Stimulated activated CD4-positive, alpha-beta T cell treated with anti-CD3 and anti-CD28 coated beads, Interleukin-4, amount 100 ng/mL, for 48 hours (primary cell): ENCODE measurements at regions not wholly inside any gene's neighbourhood (a gene's known extent, or its start where the extent isn't known, plus 50 kb on each side); places are given as distances from the start of the nearest gene placed in this dataset.

ENCODE experiments used
- DNase-seq, 2 donors: peaks; one replicate each; pipeline ENCODE4 v3.0.0-alpha.2; 2020; ENCODE audit warnings: low read depth in 2 of 2

- DNase-seq, result no peak
Measured at GRCh38 chr2:42856106-42856860, 63.9 kb upstream of the HAAO start.

GRCh38 chr2:42855221-42855970 lies 63.0 kb upstream of the HAAO start:
- DNase-seq, result no peak

- no peak for DNase-seq
Measured at GRCh38 chr2:42854207-42854818, 61.9 kb upstream of the HAAO start.

- DNase-seq, result no peak
Measured at GRCh38 chr2:42853549-42854206, 61.3 kb upstream of the HAAO start.

- no peak for DNase-seq
Measured at GRCh38 chr2:42852798-42853197, 60.4 kb upstream of the HAAO start.

DNA sequence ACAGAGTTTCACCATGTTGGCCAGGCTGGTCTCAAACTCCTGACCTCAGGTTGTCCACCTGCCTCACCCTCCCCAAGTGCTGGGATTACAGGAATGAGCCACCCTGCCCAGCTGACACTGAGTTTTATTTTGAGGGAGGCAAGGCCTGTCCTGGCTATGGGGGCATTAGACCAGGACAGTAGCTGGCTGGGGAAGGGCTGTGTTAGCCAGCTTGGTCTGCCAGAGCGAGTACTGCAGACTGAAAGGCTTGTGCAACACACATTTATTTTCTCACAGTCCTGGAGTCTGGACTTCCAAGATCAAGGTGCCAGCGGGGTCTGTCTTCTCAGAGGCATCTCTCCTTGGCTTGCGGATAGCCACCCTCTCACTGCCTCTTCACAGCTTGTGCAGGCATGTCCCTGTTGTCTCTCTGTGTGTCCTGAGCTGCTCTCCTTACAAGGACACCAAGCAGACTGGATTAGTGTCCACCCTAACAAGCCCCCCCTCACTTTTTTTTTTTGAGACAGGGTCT lies 59.4 kb upstream of the HAAO start:
- no peak for DNase-seq

- DNase-seq, result no peak
Measured at GRCh38 chr2:42851186-42851585, 58.8 kb upstream of the HAAO start.

DNA sequence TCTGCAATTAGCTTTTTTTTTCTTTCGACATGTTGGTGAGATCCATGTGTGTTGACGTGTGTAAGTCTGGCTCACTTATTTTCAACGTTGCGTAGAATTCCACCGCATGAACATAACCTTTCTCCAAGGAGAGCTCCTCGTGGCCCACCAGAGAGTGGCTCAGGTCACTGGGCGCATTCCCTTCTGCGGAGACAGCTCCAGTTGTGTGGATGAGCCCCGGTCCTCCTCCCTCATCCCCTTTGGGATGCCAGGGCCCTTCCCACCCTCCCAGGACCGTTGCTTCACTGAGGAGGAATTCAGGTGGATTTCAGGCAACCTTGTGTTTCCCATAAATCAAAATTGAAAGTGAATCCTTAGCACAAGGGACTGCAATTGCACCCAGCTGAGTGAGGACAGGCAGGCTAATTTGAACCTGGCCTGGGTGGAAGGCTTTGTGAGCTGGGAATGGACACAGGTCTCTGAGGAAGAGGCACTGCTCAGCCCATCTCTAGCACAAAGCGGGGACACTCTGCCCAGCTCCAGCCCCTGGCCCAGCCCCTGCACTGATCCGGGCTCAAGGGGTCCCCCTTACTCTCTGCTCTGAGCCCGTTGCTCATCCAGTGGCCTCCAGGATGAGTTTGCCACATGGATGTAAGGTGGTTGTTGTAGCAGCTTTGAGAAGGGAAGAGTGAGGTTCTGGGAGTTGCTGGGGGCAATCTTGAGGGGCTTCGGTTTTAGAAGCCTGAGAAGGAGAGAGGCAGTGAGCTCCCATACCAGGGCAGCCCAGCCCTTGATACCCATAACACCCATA lies 57.8 kb upstream of the HAAO start:
- no peak for DNase-seq

- DNase-seq, result no peak
Measured at GRCh38 chr2:42849311-42849710, 56.9 kb upstream of the HAAO start.

DNA sequence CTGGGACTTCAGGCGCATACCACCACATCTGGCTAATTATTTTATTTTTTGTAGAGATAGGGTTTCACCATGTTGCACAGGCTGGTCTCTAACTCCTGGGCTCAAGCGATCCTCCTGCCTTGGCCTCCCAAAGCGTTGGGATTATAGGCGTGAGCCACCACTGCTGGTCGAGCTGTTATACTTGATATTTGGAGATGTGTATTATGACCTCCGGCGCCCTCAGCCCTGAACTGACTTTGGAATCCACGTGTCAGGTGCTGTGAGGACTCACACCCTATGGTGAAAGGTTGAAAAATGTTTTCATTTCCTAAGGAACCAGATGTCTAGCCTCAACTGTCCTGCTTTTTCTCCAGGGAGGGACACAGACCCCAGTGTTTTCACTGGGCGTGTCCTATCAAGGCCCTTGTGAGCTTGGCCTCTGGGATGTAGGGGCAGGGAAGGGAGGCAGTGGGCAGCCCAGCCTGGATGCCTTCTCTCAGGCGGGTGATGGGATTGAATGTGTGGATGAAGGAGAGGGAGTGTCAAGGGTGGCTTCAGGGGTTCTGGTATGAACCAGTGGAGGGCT lies 56.4 kb upstream of the HAAO start:
- no peak for DNase-seq

- DNase-seq, result no peak
Measured at GRCh38 chr2:42848265-42848664, 55.9 kb upstream of the HAAO start.

DNA sequence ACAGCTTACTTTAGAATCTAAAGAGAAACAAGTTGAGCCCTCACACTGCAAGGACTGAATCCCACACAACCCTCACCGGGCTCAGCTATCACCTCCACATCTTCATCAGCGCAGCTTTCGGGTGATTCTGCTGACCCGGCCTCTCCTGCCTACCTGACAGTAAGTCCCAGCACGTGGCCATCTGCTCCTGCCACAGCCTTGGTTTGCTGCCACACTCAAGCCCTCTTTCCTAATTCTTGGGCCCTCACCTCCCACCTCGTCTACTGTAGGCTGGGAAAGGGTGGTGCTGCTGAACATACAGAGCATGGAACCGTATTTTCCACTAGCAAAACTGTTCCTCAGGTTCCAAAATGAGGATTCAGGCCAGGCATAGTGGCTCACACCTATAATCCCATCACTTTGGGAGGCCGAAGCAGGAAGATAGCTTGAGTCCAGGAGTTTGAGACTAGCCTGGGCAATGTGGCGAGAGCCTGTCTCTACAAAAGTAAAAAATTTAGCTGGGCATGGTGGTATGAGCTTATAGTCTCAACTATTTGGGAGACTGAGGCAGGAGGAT lies 55.3 kb upstream of the HAAO start:
- DNase-seq, result no peak

DNA sequence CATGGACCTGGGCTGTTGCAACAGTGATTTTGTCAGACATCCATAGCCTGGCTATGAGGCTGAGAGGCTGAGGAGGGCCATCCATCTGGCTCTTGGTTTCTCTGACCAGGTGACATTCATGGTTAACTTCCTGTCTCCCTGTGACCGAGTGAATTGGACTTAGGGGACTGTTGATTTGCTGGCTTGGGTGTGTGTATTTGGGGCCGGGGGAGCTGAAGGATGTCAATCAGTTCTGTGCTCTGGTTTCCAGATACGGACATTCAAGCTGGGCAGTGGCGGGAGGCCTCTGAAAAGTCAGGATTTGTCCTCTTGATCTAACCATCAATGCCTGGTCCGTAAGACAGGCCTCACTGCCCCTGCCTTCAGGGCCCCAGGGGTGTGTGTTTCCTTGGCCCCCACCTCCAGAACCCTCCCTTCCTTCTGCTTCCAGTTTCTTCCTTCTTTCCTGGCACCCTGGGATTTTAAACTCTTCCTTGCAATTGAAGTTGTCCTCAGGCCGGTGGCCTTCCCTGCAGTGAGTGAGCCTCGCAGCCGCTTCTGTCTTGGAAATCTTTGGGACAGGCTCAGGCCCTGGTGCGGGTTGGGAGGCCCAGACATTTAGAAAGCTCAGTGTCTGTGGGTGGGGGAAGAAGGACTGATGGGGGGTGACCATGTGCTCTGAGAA lies 54.7 kb upstream of the HAAO start:
- no peak for DNase-seq

DNA sequence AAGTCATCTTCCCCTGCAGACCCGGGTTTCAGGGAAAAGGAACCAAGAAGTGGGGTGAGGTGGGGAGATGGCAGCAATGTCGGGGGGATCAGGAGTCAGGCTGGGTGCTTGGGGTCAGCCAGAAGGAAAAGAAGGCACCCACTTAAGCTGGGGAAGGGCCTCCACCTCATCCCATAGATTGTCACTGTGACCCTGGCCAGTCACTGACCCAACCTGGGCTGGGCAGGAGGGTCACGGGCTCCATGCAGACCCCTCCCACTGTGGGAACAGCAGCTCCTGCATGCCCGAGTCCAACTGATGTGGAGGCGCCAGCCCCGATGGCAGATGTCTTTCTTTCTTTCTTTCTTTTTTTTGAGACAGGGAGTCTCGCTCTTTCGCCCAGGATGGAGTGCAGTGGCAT lies 53.6 kb upstream of the HAAO start:
- no peak for DNase-seq

- no peak for DNase-seq
Measured at GRCh38 chr2:42844901-42845821, 52.8 kb upstream of the HAAO start.

GRCh38 chr2:42844366-42844765 lies 52.0 kb upstream of the HAAO start:
- no peak for DNase-seq

DNA sequence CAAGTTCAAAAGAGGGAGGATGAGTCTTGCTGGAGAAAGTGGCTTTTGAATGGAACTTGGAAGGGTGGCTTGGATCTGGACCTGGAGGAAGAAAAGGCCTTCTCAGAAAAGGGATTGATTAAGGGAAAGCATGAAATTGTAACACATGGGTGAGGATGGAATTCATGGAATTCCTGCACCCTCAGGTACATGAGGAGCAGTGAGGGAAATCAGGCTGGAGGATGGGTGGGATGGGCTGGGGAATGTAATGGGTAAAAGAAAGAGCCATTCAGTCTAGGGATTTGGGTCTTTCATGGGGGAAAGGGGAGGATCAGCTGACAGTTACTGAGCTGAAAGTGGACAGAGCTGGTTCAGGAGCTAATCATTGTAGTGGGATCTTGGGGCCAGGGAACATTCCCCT lies 51.2 kb upstream of the HAAO start:
- DNase-seq, result no peak

DNA sequence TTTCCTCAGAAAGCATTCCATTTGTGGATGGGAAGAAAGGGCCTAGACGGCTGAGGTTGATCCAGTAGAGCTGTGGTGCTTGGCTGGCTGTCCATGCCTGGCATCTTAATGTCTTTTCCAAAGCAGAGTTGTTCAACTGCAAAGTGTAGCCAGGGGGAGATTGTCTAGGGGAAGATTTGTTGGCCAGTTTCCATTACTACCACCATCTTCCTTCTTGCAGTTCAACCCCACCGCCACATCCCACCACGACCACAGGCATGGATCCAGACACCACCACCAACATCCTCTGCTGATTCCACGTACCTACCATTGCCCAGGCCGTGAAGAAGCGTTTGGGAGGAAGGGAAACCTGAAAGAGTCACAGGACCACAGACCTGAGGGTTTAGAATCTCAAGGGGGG lies 50.7 kb upstream of the HAAO start:
- DNase-seq, result no peak

GRCh38 chr2:42842466-42842865 lies 50.1 kb upstream of the HAAO start:
- DNase-seq, result no peak
